22Rv1 (cell line): ENCODE measurements at regions not wholly inside any gene's neighbourhood (a gene's known extent, or its start where the extent isn't known, plus 50 kb on each side); places are given as distances from the start of the nearest gene placed in this dataset.
"Not testable (repeated sequence)": the region's sequence is repeated elsewhere in the genome, so short reads cannot be mapped to it uniquely, and the experiment has no call there.

Source experiments
- CTCF ChIP-seq: fragments of 450-650 bp; IDR thresholded peaks from 2 replicates; pipeline ENCODE4 v1.5.1; 2017; ENCODE audit warnings: mild to moderate bottlenecking
- ZFX ChIP-seq: fragments of 450-650 bp; IDR thresholded peaks from 2 replicates; pipeline ENCODE4 v1.6.1; 2017; ENCODE audit warnings: antibody characterized with exemption, borderline replicate concordance

- not testable (repeated sequence) for TF ChIP-seq CTCF, ZFX
Observed at GRCh38 chr20:30234477-30234876, 1023.0 kb upstream of the DEFB115 start.
